HepG2 (cell line): ENCODE measurements at regions not wholly inside any gene's neighbourhood (a gene's known extent, or its start where the extent isn't known, plus 50 kb on each side); places are given as distances from the start of the nearest gene placed in this dataset.

Source experiments
- ATAC-seq: fragments of 200-7000 bp; cut with Tn5 transposase; 3 replicates; pipeline ENCODE4 v1.9.1; 2020; ENCODE audit warnings: mild to moderate bottlenecking, moderate library complexity
- BruUV-seq: library from RNA; stranded (reverse); fragments of 400-500 nt; replicated peaks from 2 replicates; lab custom pipeline; 2021; lab: Mats Ljungman, UMichigan
- CTCF ChIA-PET: fragments of 300-600 bp; formaldehyde crosslinking; extraction: SDS; loops from one replicate; lab custom pipeline; 2021; ENCODE audit warnings: low total read pairs, inconsistent platforms, low intra/inter-chr PET ratio; lab: Yijun Ruan, JAX
- POLR2A ChIA-PET: fragments of 350-600 bp; sonication (Branson Sonifier 250); formaldehyde crosslinking; loops from one replicate; lab custom pipeline; 2020; ENCODE audit warnings: antibody characterized with exemption, inconsistent platforms; lab: Yijun Ruan, JAX
- DNase-seq: peaks from one replicate; pipeline ENCODE4 v3.0.0-alpha.2; 2015; ENCODE audit warnings: low spot score
- FAIRE-seq: peaks from 3 replicates; lab custom pipeline; 2011; peaks lifted over from hg19 to GRCh38; lab: Jason Lieb, UNC
- H2AFZ ChIP-seq: one replicate; pipeline ENCODE4 v1.6.1; 2011; ENCODE audit warnings: low read length, inconsistent platforms
- H3K27ac ChIP-seq: fragments of 300-600 bp; 3 replicates; pipeline ENCODE4 v1.8.0; 2011; ENCODE audit warnings: mixed run types, mild to moderate bottlenecking, mixed read lengths, low read length, inconsistent platforms; ENCODE audit not compliant: insufficient read depth; ENCODE audit errors: extremely low read length
- H3K27me3 ChIP-seq, 2 experiments: fragments of 200-600 bp in 1 of 2; 2 replicates in 1 of 2; 3 replicates in 1 of 2; pipeline versions ENCODE4 v1.6.0 to v1.8.0; 2011; ENCODE audit warnings: low read length in 2 of 2, mild to moderate bottlenecking in 2 of 2, moderate library complexity in 2 of 2, inconsistent platforms in 1 of 2; ENCODE audit not compliant: insufficient read depth in 2 of 2, control insufficient read depth in 1 of 2
- H3K36me3 ChIP-seq, 2 experiments: fragments of 200-600 bp in 1 of 2; replicated peaks in 1 of 2; 2 replicates in 1 of 2; 3 replicates in 1 of 2; pipeline versions ENCODE4 v1.5.1 to v1.8.0; 2011; ENCODE audit warnings: low read length in 2 of 2, inconsistent platforms in 1 of 2; ENCODE audit not compliant: insufficient read depth in 2 of 2, control insufficient read depth in 1 of 2
- H3K4me1 ChIP-seq: 2 replicates; pipeline ENCODE4 v1.5.1; 2012; ENCODE audit warnings: low read length, inconsistent platforms; ENCODE audit not compliant: insufficient read depth
- H3K4me2 ChIP-seq: 2 replicates; pipeline ENCODE4 v1.6.0; 2011; ENCODE audit warnings: low read depth, low read length, inconsistent platforms
- H3K4me3 ChIP-seq, 3 experiments: fragments of 200-600 bp in 1 of 3; sonication (generic), shearing (Covaris generic) in 1 of 3; replicated peaks in 1 of 3; 2 replicates each; pipeline ENCODE4 v1.5.1; 2011 to 2016; ENCODE audit warnings: low read length in 3 of 3, inconsistent platforms in 2 of 3, low read depth in 2 of 3, mild to moderate bottlenecking in 2 of 3, control low read depth in 1 of 3, mixed read lengths in 1 of 3; ENCODE audit not compliant: insufficient read depth in 1 of 3
- H3K79me2 ChIP-seq: one replicate; pipeline ENCODE4 v1.6.1; 2011; ENCODE audit warnings: low read length, inconsistent platforms; ENCODE audit not compliant: insufficient read depth
- H3K9ac ChIP-seq: 2 replicates; pipeline ENCODE4 v1.6.0; 2011; ENCODE audit warnings: mild to moderate bottlenecking, low read depth, low read length, inconsistent platforms; ENCODE audit not compliant: insufficient read depth
- H3K9me3 ChIP-seq: 2 replicates; pipeline ENCODE4 v1.5.1; 2012; ENCODE audit warnings: mild to moderate bottlenecking, low read length
- H4K20me1 ChIP-seq: 2 replicates; pipeline ENCODE4 v1.6.0; 2011; ENCODE audit warnings: inconsistent platforms, mild to moderate bottlenecking, low read length, moderate library complexity; ENCODE audit not compliant: insufficient read depth
- SNAI1 ChIP-seq: sonication (generic); formaldehyde crosslinking; IDR thresholded peaks from 2 replicates; pipeline ENCODE4 v1.5.0; 2020; ENCODE audit warnings: mild to moderate bottlenecking, missing genetic modification reagents, borderline replicate concordance
- WGBS: methylation state at CpG from one replicate; pipeline ENCODE4 v1.1.6; 2017; ENCODE audit warnings: low lambda C conversion rate; 5-methylcytosine and 5-hydroxymethylcytosine counted together
- in situ Hi-C: cut with HindIII; loops from 2 replicates; pipeline ENCODE4 v1.10.0; 2017; ENCODE audit warnings: low pct_unique_long_range_greater_than_20kb; ENCODE audit not compliant: extremely low pct_ligation_motif_present
- intact Hi-C: fragments of 100-400 bp; cut with micrococcal nuclease; formaldehyde crosslinking; loops from one replicate; pipeline ENCODE4 v1.10.0; 2022; ENCODE audit not compliant: unreplicated experiment
- TF ChIP-seq, protein P1 (sequence below): sonication (generic); formaldehyde crosslinking; IDR thresholded peaks from 2 replicates; pipeline ENCODE4 v1.5.0; 2020; ENCODE audit warnings: mild to moderate bottlenecking, missing genetic modification reagents
- TF ChIP-seq, protein P2 (sequence below): sonication (generic); formaldehyde crosslinking; conservative IDR thresholded peaks from 2 replicates; pipeline ENCODE4 v1.4.0; 2020; ENCODE audit warnings: mild to moderate bottlenecking, missing genetic modification reagents, moderate library complexity

DNA sequence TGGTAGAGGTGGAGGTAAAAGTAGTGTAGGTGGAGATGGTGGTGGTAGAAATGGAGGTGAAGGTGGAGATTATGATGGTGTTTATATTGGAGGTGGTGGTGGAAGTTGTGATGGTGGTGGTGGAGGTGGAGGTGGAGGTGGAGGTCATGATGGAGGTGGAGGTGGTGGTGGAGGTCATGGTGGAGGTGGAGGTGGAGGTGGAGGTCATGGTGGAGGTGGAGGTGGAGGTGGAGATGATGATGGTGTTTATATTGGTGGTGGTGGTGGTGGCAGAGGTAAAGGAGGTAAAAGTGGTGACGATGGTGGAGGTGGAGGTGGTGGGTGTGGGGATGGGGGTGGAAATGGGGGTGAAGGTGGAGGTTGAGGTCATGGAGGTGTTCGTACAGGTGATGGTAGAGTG is 107.8 kb downstream of the ASB7 start:
- Histone ChIP-seq H3K4me3 (no peak overlapping the region), H3K9ac (no peak overlapping the region), H4K20me1 (peaks cover 16% of the 10 kb centered on the region), H3K4me1 (peaks cover 24% of the 10 kb centered on the region), H2AFZ (no peak overlapping the region), H3K9me3 (no peaks in the 10 kb centered on the region), H3K27ac (no peak overlapping the region), H3K79me2 (no peaks in the 10 kb centered on the region), H3K36me3 (no peaks in the 10 kb centered on the region), H3K27me3 (peaks cover 2 to 48% of the 10 kb centered on the region in 2 experiments; a peak in 4 of 5 replicates), H3K4me2 (no peak overlapping the region)
- intact Hi-C loops (no loop called here), in situ Hi-C loops (no loop called here)
- WGBS = 27% methylated on average over 2 of the region's 2 CpGs
- no peak for TF ChIP-seq SNAI1
- TF ChIP-seq, protein P1, sequence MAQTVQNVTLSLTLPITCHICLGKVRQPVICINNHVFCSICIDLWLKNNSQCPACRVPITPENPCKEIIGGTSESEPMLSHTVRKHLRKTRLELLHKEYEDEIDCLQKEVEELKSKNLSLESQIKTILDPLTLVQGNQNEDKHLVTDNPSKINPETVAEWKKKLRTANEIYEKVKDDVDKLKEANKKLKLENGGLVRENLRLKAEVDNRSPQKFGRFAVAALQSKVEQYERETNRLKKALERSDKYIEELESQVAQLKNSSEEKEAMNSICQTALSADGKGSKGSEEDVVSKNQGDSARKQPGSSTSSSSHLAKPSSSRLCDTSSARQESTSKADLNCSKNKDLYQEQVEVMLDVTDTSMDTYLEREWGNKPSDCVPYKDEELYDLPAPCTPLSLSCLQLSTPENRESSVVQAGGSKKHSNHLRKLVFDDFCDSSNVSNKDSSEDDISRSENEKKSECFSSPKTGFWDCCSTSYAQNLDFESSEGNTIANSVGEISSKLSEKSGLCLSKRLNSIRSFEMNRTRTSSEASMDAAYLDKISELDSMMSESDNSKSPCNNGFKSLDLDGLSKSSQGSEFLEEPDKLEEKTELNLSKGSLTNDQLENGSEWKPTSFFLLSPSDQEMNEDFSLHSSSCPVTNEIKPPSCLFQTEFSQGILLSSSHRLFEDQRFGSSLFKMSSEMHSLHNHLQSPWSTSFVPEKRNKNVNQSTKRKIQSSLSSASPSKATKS (CRISPR knock-in tag) = no peak
- TF ChIP-seq, protein P2, sequence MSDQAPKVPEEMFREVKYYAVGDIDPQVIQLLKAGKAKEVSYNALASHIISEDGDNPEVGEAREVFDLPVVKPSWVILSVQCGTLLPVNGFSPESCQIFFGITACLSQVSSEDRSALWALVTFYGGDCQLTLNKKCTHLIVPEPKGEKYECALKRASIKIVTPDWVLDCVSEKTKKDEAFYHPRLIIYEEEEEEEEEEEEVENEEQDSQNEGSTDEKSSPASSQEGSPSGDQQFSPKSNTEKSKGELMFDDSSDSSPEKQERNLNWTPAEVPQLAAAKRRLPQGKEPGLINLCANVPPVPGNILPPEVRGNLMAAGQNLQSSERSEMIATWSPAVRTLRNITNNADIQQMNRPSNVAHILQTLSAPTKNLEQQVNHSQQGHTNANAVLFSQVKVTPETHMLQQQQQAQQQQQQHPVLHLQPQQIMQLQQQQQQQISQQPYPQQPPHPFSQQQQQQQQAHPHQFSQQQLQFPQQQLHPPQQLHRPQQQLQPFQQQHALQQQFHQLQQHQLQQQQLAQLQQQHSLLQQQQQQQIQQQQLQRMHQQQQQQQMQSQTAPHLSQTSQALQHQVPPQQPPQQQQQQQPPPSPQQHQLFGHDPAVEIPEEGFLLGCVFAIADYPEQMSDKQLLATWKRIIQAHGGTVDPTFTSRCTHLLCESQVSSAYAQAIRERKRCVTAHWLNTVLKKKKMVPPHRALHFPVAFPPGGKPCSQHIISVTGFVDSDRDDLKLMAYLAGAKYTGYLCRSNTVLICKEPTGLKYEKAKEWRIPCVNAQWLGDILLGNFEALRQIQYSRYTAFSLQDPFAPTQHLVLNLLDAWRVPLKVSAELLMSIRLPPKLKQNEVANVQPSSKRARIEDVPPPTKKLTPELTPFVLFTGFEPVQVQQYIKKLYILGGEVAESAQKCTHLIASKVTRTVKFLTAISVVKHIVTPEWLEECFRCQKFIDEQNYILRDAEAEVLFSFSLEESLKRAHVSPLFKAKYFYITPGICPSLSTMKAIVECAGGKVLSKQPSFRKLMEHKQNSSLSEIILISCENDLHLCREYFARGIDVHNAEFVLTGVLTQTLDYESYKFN (CRISPR knock-in tag) = no peak
- POLR2A ChIA-PET = no interaction called here
- CTCF ChIA-PET = no interaction called here
- DNase-seq = no peak
- no TSS peak for BruUV-seq
- peak; percentile 26; the same call in 1 of the 3 replicates for ATAC-seq
- FAIRE-seq = no peak
